OCI-M2 (cell line): ENCODE measurements at regions not wholly inside any gene's neighbourhood (a gene's known extent, or its start where the extent isn't known, plus 50 kb on each side); places are given as distances from the start of the nearest gene placed in this dataset.
"Not testable (repeated sequence)": the region's sequence is repeated elsewhere in the genome, so short reads cannot be mapped to it uniquely, and the experiment has no call there.

Experiments
- DNase-seq: peaks from one replicate; lab custom pipeline; 2025; ENCODE audit not compliant: unreplicated experiment; lab: John Stamatoyannopoulos, UW

DNA sequence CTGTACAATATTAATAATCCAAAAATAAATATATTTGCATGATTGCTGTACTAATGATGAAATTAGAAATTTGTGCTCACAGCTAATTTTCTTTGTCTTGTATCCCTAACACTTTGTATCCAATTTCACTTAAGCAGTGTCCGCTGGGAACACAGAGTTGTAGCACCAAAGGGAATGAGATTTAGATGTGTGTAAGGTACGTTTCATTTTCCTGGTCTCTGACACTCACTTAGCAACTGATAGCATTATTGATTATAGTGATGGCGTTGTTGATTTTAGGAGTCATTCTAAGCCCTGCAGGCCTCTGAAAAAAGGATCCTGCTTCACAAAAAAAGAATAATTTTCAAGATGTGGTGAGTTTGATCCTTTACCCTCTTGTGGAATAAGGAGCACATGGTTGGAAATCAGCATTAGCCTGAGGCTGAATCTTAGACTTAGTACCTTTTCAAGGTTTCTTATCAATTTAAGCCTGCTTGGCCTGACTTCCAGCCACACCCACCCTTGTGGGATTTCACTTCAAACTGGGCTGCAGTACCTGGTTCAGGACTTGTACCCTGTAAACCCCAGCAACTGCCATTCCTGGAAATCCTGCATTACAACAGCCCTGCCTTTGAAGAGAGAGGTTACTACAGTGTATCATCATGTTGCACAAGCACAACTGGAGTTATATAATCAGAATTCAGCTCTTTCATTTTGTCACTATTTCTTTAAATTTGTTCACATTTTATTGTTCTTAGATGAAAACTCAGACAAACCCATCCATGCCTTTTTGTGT, 116.2 kb downstream of the RND3 start:
- no peak for DNase-seq

GRCh38 chr2:150370561-150370960, 116.9 kb downstream of the RND3 start:
- DNase-seq: no peak

DNA sequence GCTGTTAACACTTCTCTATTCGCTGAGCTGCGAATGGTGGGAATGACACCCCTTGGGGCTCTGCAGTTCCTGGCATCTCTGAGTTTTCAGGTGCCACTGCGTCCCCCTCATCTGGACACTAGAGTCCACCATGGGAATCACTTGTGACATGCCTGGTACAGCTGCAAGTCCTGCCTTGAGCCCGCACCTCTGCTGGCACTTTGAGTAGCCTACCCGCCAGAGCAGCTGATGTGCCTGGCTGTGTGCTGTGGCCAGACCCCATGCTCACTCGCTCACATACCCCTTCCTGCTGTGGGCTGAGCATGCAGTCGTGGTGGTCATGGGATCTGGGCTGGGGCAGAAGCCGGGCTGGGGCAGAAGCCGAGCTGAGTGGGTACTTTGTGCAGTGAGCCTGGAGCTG, 117.6 kb downstream of the RND3 start:
- no peak for DNase-seq

DNA sequence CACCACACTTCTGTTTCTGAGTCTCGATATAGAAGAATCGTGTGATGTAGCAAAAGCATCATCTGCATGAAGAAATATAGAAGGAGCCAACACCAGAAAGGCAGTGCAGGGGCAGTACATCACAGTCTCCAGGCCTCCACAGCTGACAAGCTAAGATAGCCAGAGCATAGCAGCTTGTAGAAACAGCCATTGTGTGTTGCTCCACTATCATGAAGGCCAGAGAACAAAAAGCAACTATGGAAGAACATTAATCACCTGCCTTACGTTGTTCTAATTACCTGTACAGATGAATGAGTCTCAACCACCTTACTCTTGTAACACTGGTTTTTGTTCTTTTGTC, 129.0 kb downstream of the RND3 start:
- DNase-seq: no peak

GRCh38 chr2:150357770-150358467, 129.5 kb downstream of the RND3 start:
- no peak for DNase-seq

- no peak for DNase-seq
These were observed 132.0 kb downstream of the RND3 start for GRCh38 chr2:150355440-150355839.

- no peak for DNase-seq
These were observed 134.1 kb downstream of the RND3 start for GRCh38 chr2:150353376-150353775.

GRCh38 chr2:150351922-150352321, 135.5 kb downstream of the RND3 start:
- no peak for DNase-seq

DNA sequence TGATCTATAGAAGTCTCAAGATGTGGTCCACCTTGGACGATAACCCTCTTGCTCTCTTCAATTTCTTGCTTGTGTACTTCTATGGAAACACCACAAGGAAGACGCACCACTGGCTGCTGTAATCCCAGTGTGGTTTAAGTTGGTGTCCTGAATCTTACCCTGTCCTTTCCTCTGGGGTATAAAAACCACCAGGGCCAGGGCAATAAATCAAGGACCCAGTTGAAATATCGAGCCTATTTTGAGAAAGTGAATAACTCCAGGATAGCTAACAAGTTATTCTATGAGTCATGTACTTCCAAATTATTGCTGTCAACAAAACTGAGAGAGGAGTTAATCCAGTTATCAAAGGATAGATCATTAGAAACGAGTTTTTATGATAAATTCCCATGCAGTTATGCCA, 137.0 kb downstream of the RND3 start:
- DNase-seq: no peak

GRCh38 chr2:150346806-150347205, 140.7 kb downstream of the RND3 start:
- DNase-seq: no peak

DNA sequence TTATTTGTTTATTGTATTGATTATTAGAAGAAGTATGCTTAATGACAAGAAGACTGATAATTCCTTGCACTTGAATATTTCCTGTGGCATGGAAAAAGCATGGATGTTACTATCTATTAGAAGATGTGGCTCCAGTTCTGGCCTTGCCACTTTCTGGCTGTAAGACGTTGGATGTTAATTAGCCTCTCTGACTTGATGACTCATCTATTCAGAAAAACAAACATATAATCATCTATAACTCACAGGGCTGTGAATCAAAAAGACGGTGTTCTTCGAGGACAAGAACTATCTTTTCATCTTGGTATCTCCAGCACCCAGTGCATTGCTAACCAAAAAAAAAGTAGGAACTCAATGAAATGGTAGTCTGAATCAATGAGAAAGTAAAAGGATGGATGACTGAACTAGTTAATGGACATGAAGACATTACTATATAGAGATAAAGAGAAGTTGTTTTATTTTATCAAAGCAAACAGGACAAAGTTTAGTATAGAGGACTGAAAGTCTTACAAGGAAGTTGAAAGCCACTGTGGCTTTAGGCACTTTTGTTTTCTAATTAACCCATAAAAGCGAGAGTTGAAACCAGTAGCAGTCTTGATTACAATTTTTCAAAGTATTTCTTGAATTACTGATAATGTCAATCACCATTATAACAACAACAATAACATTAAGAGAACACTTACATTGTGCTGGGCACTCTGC, 145.3 kb downstream of the RND3 start:
- DNase-seq: no peak

DNA sequence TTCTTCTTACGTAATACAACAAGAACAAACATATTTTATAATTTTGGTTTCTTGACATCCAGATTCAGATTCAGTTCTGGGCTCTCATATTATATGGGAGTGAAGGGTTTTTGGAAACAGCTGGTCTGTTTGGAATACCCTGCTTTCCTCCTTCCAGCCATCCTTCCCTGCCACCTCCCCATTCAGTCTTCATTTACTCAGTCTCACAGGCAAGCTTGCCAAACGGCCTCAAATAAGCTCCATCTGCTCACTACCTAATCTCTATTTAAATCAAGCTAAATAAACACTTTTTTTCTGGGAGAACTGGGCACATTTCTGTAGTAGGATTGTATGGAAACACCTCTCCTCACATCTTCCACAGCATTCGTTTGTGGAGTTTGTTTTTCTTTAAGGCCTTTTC, 147.5 kb downstream of the RND3 start:
- DNase-seq: no peak

- no peak for DNase-seq
These were observed 148.2 kb downstream of the RND3 start for GRCh38 chr2:150339282-150339681.

DNA sequence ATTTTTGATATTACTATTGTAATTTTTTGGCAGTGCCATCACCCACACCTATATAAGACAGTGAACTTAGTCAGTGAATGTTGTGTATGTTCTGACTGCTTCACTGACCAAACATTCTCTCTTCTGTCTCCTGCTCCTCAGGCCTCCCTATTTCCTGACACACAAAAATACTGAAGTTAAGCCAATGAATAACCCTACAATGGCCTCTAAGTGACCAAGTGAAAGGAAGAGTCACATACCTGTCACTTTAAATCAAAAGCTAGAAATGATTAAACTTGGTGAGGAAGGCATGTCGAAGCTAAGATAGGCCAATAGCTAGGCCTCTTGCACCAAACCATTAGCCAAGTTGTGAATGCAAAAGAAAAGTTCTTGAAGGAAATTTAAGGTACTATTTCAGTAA, 151.9 kb downstream of the RND3 start:
- no peak for DNase-seq

DNA sequence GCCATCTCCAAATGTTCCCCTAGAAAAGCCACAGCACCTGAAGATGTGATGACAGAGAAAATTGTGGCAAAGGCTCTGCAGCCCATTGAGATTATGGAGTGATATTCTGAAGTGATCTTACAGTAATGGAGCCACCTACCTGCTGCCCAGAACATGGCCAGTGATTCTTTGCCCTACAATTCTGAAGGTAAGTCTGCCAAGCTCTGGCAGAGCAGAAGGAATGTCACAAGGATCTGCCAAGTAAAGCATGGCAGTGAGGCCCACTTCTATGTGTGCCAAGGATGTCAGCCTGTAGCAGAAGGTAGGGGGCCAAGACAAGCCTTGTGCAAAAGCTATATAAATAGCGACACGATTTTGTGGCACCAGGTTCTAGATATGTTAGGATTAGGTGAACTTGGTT, 155.1 kb downstream of the RND3 start:
- no peak for DNase-seq

DNA sequence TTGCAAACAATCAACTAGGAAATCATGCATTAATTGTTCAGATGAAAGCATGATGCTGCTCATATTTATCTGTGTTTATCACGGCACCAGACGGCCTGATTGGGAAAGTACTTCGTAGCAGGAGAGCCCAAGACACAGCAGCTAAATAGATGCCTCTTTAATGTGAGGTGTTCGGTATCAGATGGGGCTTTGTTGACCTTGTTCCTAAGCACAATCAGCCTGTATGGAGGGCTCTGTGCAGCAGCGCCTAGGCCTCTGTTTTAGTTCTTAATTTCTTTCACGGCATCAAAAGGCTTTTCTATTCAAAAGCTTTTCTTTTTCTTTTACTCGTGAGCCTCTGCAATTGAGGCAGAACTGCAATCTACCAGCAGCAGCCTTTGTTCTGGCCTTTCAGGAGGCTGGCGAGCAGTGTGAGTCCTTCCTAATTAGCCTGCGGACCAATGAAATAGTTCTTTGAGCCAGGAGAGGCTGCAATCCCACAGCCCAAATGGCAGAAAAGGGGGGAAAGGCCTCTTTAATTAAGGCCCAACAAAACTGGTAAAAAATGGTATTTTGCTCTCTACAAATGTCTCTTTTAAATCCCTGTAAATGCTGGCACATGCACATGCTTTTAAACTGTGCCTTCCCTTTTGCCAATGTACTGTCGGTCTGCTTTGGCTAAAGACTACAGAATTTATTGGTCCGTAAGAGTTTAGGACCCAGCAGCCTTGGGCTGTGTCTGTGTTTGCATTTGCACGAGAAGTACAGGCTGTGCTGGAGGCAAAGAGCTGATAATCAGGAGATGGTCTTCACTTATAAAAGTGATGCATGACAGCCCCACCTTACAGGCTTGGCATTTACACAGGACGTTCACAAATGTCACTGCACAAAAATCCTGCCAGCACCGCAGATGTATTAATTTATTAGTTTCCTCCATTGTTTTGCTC, 159.6 kb downstream of the RND3 start:
- DNase-seq: no peak

- no peak for DNase-seq
These were observed 161.7 kb downstream of the RND3 start for GRCh38 chr2:150325656-150326314.

GRCh38 chr2:150323071-150323470, 164.4 kb downstream of the RND3 start:
- DNase-seq: not testable (repeated sequence)

GRCh38 chr2:150320608-150321007, 166.9 kb downstream of the RND3 start:
- DNase-seq: no peak

DNA sequence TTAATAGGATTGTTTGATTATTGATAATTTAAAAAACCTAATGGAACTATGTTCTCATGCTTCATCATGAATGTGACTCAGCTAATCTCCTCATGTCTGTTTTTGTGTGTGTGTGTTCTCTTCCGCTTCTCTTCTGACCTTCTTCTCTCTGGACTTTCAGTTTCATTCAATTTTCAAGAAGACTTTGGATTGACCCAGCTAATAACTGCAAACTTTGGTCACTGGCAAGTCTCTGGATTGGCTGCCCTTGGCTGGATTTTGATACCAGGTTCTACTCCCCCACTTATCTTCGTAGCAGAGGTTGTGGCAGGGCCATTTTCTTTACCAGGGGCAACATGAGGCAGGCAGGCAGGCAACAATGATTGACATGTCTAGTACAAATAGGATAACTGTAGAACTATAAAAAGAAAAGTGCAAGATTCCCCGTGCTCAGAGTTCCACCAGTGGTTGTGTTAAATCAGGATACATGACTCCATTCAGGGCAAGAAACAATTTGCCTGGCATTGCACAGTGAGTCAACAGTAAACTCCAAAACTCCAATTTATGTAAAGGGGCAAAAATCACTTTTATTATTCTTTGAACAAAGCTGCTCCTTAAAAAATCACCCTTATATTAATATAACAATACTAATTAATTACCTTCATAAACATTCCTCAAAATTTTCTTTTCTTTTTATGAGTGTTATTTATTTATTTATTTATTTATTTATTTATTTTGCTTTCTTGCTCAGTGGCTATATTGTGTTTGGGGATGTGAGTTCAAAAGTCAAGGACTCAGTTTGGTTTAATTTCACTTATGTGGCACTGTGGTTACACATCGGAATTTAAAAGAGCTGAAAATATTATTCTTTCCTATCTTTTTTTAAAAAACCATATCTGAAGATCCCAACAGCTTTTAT, 167.6 kb downstream of the RND3 start:
- no peak for DNase-seq
